HepG2 (cell line): ENCODE measurements at regions not wholly inside any gene's neighbourhood (a gene's known extent, or its start where the extent isn't known, plus 50 kb on each side); places are given as distances from the start of the nearest gene placed in this dataset.

ENCODE experiments used
- CHD2 ChIP-seq: IDR thresholded peaks from 2 replicates; pipeline ENCODE4 v1.6.1; 2011; ENCODE audit warnings: low read depth, low read length, improper control_type of control experiment
- CTCF ChIP-seq: sonication (generic); formaldehyde crosslinking; IDR thresholded peaks from 2 replicates; pipeline ENCODE4 v1.5.0; 2020; ENCODE audit warnings: mild to moderate bottlenecking, missing genetic modification reagents, moderate library complexity
- FIP1L1 ChIP-seq: fragments of 200-400 bp; formaldehyde crosslinking; IDR thresholded peaks from 2 replicates; pipeline ENCODE4 v1.6.1; 2018; ENCODE audit warnings: low read depth, mild to moderate bottlenecking, low read length, moderate library complexity, borderline replicate concordance; ENCODE audit not compliant: insufficient read depth
- FOXJ3 ChIP-seq: sonication (generic); formaldehyde crosslinking; IDR thresholded peaks from 2 replicates; pipeline ENCODE4 v1.4.0; 2020; ENCODE audit warnings: missing genetic modification reagents, mild to moderate bottlenecking, borderline replicate concordance
- HDAC6 ChIP-seq: fragments of 200-600 bp; sonication (generic); IDR thresholded peaks from 2 replicates; pipeline ENCODE4 v1.7.0; 2017; ENCODE audit warnings: mild to moderate bottlenecking, antibody characterized with exemption, low read length, low read depth
- NFE2 ChIP-seq: sonication (generic); formaldehyde crosslinking; IDR thresholded peaks from 2 replicates; pipeline ENCODE4 v1.4.0; 2020; ENCODE audit warnings: missing genetic modification reagents
- POLR2AphosphoS5 ChIP-seq: IDR thresholded peaks from 2 replicates; pipeline ENCODE4 v1.6.1; 2012; ENCODE audit warnings: low read depth, low read length
- SMARCC2 ChIP-seq: fragments of 450-650 bp; IDR thresholded peaks from 2 replicates; pipeline ENCODE4 v1.6.1; 2017; ENCODE audit warnings: antibody characterized with exemption, mild to moderate bottlenecking
- SMC3 ChIP-seq: IDR thresholded peaks from 2 replicates; pipeline ENCODE4 v1.6.1; 2011; ENCODE audit warnings: low read length, improper control_type of control experiment
- TCF12 ChIP-seq, 2 experiments: fragments of 450-650 bp in 1 of 2; sonication (generic) in 1 of 2; formaldehyde crosslinking in 1 of 2; IDR thresholded peaks; 2 replicates each; pipeline versions ENCODE4 v1.6.1 to v1.8.0; 2017 to 2022; ENCODE audit warnings: antibody characterized with exemption in 1 of 2, mild to moderate bottlenecking in 1 of 2, missing genetic modification reagents in 1 of 2, moderate library complexity in 1 of 2
- YY1 ChIP-seq: IDR thresholded peaks from 2 replicates; pipeline ENCODE4 v1.6.1; 2011; ENCODE audit warnings: low read length, low read depth, moderate library complexity, mild to moderate bottlenecking; ENCODE audit not compliant: insufficient read depth, insufficient replicate concordance
- ZFY ChIP-seq: sonication (generic); formaldehyde crosslinking; IDR thresholded peaks from 2 replicates; pipeline ENCODE4 v1.4.0; 2020; ENCODE audit warnings: missing genetic modification reagents

- no peak for TF ChIP-seq POLR2AphosphoS5
- TF ChIP-seq NFE2 (CRISPR knock-in tag), result no peak
- TF ChIP-seq CHD2, result no peak
- no peak for TF ChIP-seq CTCF
- TF ChIP-seq SMARCC2, result no peak
- TF ChIP-seq ZFY (CRISPR knock-in tag), result no peak
- TF ChIP-seq FIP1L1, result no peak
- TF ChIP-seq FOXJ3 (CRISPR knock-in tag), result no peak
- TF ChIP-seq HDAC6, result no peak
- TF ChIP-seq YY1, result no peak
- TF ChIP-seq TCF12 (IDR thresholded peaks at IDR 0.05), result no peak
- no peak for TF ChIP-seq TCF12 (CRISPR knock-in tag; IDR thresholded peaks at IDR 0.05)
- no peak for TF ChIP-seq SMC3
Observed at GRCh38 chr13:111489301-111489700, 168.9 kb downstream of the TEX29 start.
